ENCODE measurements at regions not wholly inside any gene's neighbourhood (a gene's known extent, or its start where the extent isn't known, plus 50 kb on each side); places are given as distances from the start of the nearest gene placed in this dataset.

GRCh38 chr14:71538288-71538687, 393.9 kb upstream of the RGS6 start:
- TF ChIP-seq POLR2A (IDR thresholded peaks at IDR 0.05): no peak
- no peak for TF ChIP-seq CTCF (IDR thresholded peaks at IDR 0.05)

Measured in uterus (tissue), 2 donors.